Tibial nerve (tissue), 4 donors: ENCODE measurements at regions not wholly inside any gene's neighbourhood (a gene's known extent, or its start where the extent isn't known, plus 50 kb on each side); places are given as distances from the start of the nearest gene placed in this dataset.

ENCODE experiments used
- DNase-seq, 2 donors: peaks; one replicate each; pipeline ENCODE4 v3.0.0-alpha.2; 2019; ENCODE audit warnings: low spot score in 2 of 2
- H3K27ac ChIP-seq, 4 donors: fragments of 200-600 bp; sonication (generic) in 3 of 4; one replicate each; pipeline ENCODE4 v1.5.1; 2017 to 2019; ENCODE audit warnings: mild to moderate bottlenecking in 1 of 4
- H3K27me3 ChIP-seq, 2 donors: fragments of 200-600 bp; sonication (generic) in 1 of 2; one replicate each; pipeline versions ENCODE4 v1.5.1 to v1.6.0; 2017 to 2019
- H3K36me3 ChIP-seq, 3 donors: fragments of 200-600 bp; sonication (generic); one replicate each; pipeline ENCODE4 v1.5.1; 2018 to 2019
- H3K4me1 ChIP-seq, 4 donors: fragments of 200-600 bp; sonication (generic) in 3 of 4; one replicate each; pipeline ENCODE4 v1.5.1; 2017 to 2019
- H3K4me3 ChIP-seq, 4 donors: fragments of 200-600 bp; sonication (generic) in 3 of 4; one replicate each; pipeline ENCODE4 v1.5.1; 2017 to 2019; ENCODE audit warnings: mild to moderate bottlenecking in 1 of 4, moderate library complexity in 1 of 4
- H3K9me3 ChIP-seq, 4 donors: fragments of 200-600 bp; sonication (generic) in 3 of 4; one replicate each; pipeline ENCODE4 v1.5.1; 2017 to 2019
- CTCF ChIP-seq, 5 experiments: fragments of 200-600 bp in 3 of 5; fragments of 450-650 bp in 2 of 5; sonication (generic) in 3 of 5; IDR thresholded peaks; one replicate each; pipeline ENCODE4 v1.5.1; 2016 to 2019; ENCODE audit warnings: antibody characterized with exemption in 5 of 5, mild to moderate bottlenecking in 3 of 5, moderate library complexity in 2 of 5
- EP300 ChIP-seq, 2 donors: sonication (generic); formaldehyde crosslinking; IDR thresholded peaks; one replicate each; pipeline ENCODE4 v1.6.1; 2017; ENCODE audit warnings: antibody characterized with exemption in 2 of 2, mild to moderate bottlenecking in 1 of 2
- POLR2A ChIP-seq, 2 donors: fragments of 450-650 bp; IDR thresholded peaks; one replicate each; pipeline ENCODE4 v1.6.1; 2017; ENCODE audit warnings: antibody characterized with exemption in 2 of 2, mild to moderate bottlenecking in 2 of 2, moderate library complexity in 2 of 2
- WGBS, 2 donors: methylation state at CpG; one replicate each; pipeline ENCODE4 v1.1.5; 2018; 5-methylcytosine and 5-hydroxymethylcytosine counted together

- TF ChIP-seq EP300 (IDR thresholded peaks at IDR 0.05) (no peak), CTCF (IDR thresholded peaks at IDR 0.05) (no peak), POLR2A (IDR thresholded peaks at IDR 0.05) (no peak)
- 31 to 52% methylated on average over 3 of the region's 3 CpGs for WGBS, 2 donors
Observed at GRCh38 chr14:55847766-55848165, 267.8 kb downstream of the KTN1 start.

GRCh38 chr14:55848964-55849363 lies 269.0 kb downstream of the KTN1 start:
- no peak for DNase-seq

More at GRCh38 chr14:55847766-55848165, 267.8 kb downstream of the KTN1 start:
- Histone ChIP-seq H3K4me3 (no peak overlapping the region), H3K4me1 (peaks cover 0 to 27% (median 2%) of the 10 kb centered on the region in 4 donors), H3K27ac (no peak overlapping the region), H3K9me3 (peaks cover 0 to 8% (median 0%) of the 10 kb centered on the region in 4 donors), H3K27me3 (no peaks in the 10 kb centered on the region), H3K36me3 (no peaks in the 10 kb centered on the region)
- no peak for DNase-seq

GRCh38 chr14:55849833-55850232 lies 268.4 kb upstream of the PELI2 start:
- Histone ChIP-seq H3K4me1 (peaks cover 0 to 27% (median 2%) of the 10 kb centered on the region in 4 donors), H3K4me3 (no peak overlapping the region), H3K27ac (no peak overlapping the region), H3K36me3 (no peaks in the 10 kb centered on the region), H3K9me3 (peaks cover 0 to 8% (median 0%) of the 10 kb centered on the region in 4 donors), H3K27me3 (no peaks in the 10 kb centered on the region)
- no peak for TF ChIP-seq POLR2A (IDR thresholded peaks at IDR 0.05)
- no peak for TF ChIP-seq CTCF (IDR thresholded peaks at IDR 0.05)
- TF ChIP-seq EP300 (IDR thresholded peaks at IDR 0.05): no peak
- WGBS, 2 donors: 95 to 97% methylated on average over 2 of the region's 2 CpGs
- no peak for DNase-seq

More at GRCh38 chr14:55848964-55849363, 269.0 kb downstream of the KTN1 start:
- Histone ChIP-seq H3K4me3 (no peak overlapping the region), H3K36me3 (no peaks in the 10 kb centered on the region), H3K9me3 (peaks cover 0 to 8% (median 0%) of the 10 kb centered on the region in 4 donors), H3K27ac (no peak overlapping the region), H3K4me1 (peaks cover 0 to 27% (median 2%) of the 10 kb centered on the region in 4 donors), H3K27me3 (no peaks in the 10 kb centered on the region)
- no peak for TF ChIP-seq CTCF (IDR thresholded peaks at IDR 0.05)
- TF ChIP-seq EP300 (IDR thresholded peaks at IDR 0.05): no peak
- no peak for TF ChIP-seq POLR2A (IDR thresholded peaks at IDR 0.05)

- Histone ChIP-seq H3K27ac (no peak overlapping the region), H3K36me3 (no peaks in the 10 kb centered on the region), H3K4me3 (no peak overlapping the region), H3K9me3 (peaks cover 0 to 1% (median 0%) of the 10 kb centered on the region in 4 donors), H3K27me3 (no peaks in the 10 kb centered on the region), H3K4me1 (peaks cover 0 to 27% (median 2%) of the 10 kb centered on the region in 4 donors)
- TF ChIP-seq CTCF (IDR thresholded peaks at IDR 0.05) (no peak), POLR2A (IDR thresholded peaks at IDR 0.05) (no peak), EP300 (IDR thresholded peaks at IDR 0.05) (no peak)
- 68% methylated on average over 4 of the region's 4 CpGs for WGBS, 2 donors
- no peak for DNase-seq
Observed at GRCh38 chr14:55850825-55851241, 267.4 kb upstream of the PELI2 start.

GRCh38 chr14:55851301-55851700 lies 266.9 kb upstream of the PELI2 start:
- WGBS, 2 donors: 66 to 83% methylated on average over 2 of the region's 2 CpGs

More at GRCh38 chr14:55851301-55851700, 266.9 kb upstream of the PELI2 start:
- Histone ChIP-seq H3K4me3 (no peak overlapping the region), H3K27ac (no peak overlapping the region), H3K36me3 (no peaks in the 10 kb centered on the region), H3K27me3 (no peaks in the 10 kb centered on the region), H3K4me1 (peaks cover 0 to 24% (median 2%) of the 10 kb centered on the region in 4 donors), H3K9me3 (no peaks in the 10 kb centered on the region)
- no peak for DNase-seq
- TF ChIP-seq CTCF (IDR thresholded peaks at IDR 0.05): no peak
- no peak for TF ChIP-seq EP300 (IDR thresholded peaks at IDR 0.05)
